ENCODE measurements at regions not wholly inside any gene's neighbourhood (a gene's known extent, or its start where the extent isn't known, plus 50 kb on each side); places are given as distances from the start of the nearest gene placed in this dataset.

DNA sequence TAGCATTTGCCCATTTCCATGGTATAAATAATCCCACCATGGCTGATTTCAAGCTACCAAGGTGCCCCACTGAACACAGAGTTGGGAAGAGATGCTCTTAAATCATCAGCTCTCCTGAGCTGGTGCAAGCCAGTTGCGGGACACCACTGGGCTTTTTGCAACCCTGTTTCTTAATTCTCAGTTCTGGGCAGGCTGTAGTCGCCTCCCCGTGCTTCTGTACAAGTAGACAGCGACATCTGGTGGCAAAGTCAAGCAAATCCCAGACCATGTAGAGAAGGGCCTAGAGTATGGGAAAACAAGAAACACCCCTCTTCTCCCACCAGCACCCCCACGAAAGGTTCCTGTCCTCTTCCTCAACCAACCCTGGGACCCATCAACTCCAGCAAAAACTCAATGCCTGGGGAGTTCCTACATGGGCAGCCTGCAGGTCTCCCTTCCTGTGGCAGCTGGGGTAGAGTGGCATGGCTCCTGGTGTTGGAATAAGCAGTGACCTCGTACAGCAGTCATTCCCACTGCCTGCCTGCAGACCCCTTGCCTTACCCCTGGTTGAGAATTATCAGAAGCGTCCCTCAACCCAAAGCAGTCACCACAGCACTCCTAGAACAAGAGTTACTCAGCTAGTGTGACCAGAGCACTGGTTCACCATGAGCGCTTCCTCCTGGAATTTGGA is 68.4 kb downstream of the IGLL5 start:
- Histone ChIP-seq H3K9ac (ENCODE audit: low read depth, low read length, poor library complexity) (no peak overlapping the region), H3K9me3 (replicated peaks in 1 of 2; ENCODE audit: control insufficient read depth in 2 of 2, insufficient read depth in 1 of 2, low read depth in 1 of 2, low read length in 2 of 2) (peaks cover 0 to 5% of the 10 kb centered on the region in 2 donors), H4K8ac (ENCODE audit: low read depth, low read length) (no peak overlapping the region), H3K4ac (ENCODE audit: low read length) (no peak overlapping the region), H3K4me2 (ENCODE audit: insufficient read depth, low read length, poor library complexity, severe bottlenecking) (no peak overlapping the region), H2AK5ac (ENCODE audit: low read depth, low read length) (peak overlapping the region; percentile 88), H3K18ac (ENCODE audit: low read length) (peak overlapping the region; percentile 63), H3K27ac (replicated peaks; ENCODE audit: low read length) (no peak overlapping the region), H4K91ac (ENCODE audit: low read depth, low read length, poor library complexity) (no peak overlapping the region), H2AFZ (ENCODE audit: low read length) (no peak overlapping the region), H2BK15ac (ENCODE audit: low read length) (no peak overlapping the region), H3K14ac (ENCODE audit: low read length) (no peak overlapping the region), H2BK120ac (ENCODE audit: low read depth, low read length) (no peak overlapping the region), H3K4me1 (ENCODE audit: control insufficient read depth in 2 of 2, insufficient read depth in 1 of 2, low read depth in 1 of 2, low read length in 2 of 2) (peaks cover 0 to 2% of the 10 kb centered on the region in 2 donors), H3K4me3 (ENCODE audit: low read length in 2 of 2) (no peak overlapping the region), H3K79me1 (ENCODE audit: low read depth, low read length) (no peaks in the 10 kb centered on the region), H3K23ac (ENCODE audit: low read depth, low read length, poor library complexity) (peak overlapping the region; percentile 62), H2BK12ac (ENCODE audit: low read length) (no peak overlapping the region), H3K36me3 (replicated peaks in 1 of 2; ENCODE audit: control insufficient read depth in 2 of 2, insufficient read depth in 2 of 2, low read length in 2 of 2) (no peaks in the 10 kb centered on the region), H2BK5ac (ENCODE audit: low read length) (no peak overlapping the region), H3K27me3 (ENCODE audit: control insufficient read depth in 3 of 3, insufficient read depth in 3 of 3, low read depth in 1 of 3, low read length in 3 of 3) (peaks cover 0 to 9% (median 3%) of the 10 kb centered on the region in 3 experiments)
- peak; percentile 79 for DNase-seq (ENCODE audit: low spot score)
- WGBS, 2 donors (ENCODE audit: extremely low coverage in 2 of 2, insufficient read length in 2 of 2, insufficient replicate concordance in 1 of 2), result no CpG with 5 or more reads among the region's 8 CpGs

DNA sequence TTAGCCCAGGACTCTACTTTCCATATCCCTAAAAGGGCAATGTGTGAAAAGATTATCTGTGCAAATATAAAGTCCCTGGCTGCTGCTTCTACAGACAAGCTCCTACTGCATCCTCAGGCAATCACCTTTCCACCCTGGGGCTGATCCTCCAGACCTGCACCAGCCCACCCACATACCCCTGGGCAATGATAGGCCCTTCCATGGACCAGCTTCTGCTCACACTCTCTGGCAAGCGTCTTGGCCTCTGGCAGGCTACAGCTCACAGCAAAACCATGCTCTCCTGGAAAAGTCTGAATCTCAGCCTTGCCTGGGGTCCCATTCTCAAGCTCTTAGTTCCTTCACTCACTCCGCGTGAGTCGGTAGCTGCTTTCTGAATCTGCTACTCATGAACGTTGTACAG is 69.5 kb downstream of the IGLL5 start:
- Histone ChIP-seq H3K4me1 (ENCODE audit: control insufficient read depth in 2 of 2, insufficient read depth in 1 of 2, low read depth in 1 of 2, low read length in 2 of 2) (peaks cover 0 to 2% of the 10 kb centered on the region in 2 donors), H3K79me1 (ENCODE audit: low read depth, low read length) (no peaks in the 10 kb centered on the region), H3K27ac (replicated peaks; ENCODE audit: low read length) (no peak overlapping the region), H3K4ac (ENCODE audit: low read length) (no peak overlapping the region), H2AK5ac (ENCODE audit: low read depth, low read length) (no peak overlapping the region), H3K9ac (ENCODE audit: low read depth, low read length, poor library complexity) (no peak overlapping the region), H2BK120ac (ENCODE audit: low read depth, low read length) (no peak overlapping the region), H3K4me3 (ENCODE audit: low read length in 2 of 2) (no peak overlapping the region), H3K14ac (ENCODE audit: low read length) (no peak overlapping the region), H3K23ac (ENCODE audit: low read depth, low read length, poor library complexity) (no peak overlapping the region), H3K36me3 (replicated peaks in 1 of 2; ENCODE audit: control insufficient read depth in 2 of 2, insufficient read depth in 2 of 2, low read length in 2 of 2) (no peaks in the 10 kb centered on the region), H3K4me2 (ENCODE audit: insufficient read depth, low read length, poor library complexity, severe bottlenecking) (no peak overlapping the region), H2AFZ (ENCODE audit: low read length) (no peak overlapping the region), H2BK15ac (ENCODE audit: low read length) (no peak overlapping the region), H3K27me3 (ENCODE audit: control insufficient read depth in 3 of 3, insufficient read depth in 3 of 3, low read depth in 1 of 3, low read length in 3 of 3) (peaks cover 0 to 9% (median 3%) of the 10 kb centered on the region in 3 experiments), H3K18ac (ENCODE audit: low read length) (no peak overlapping the region), H2BK12ac (ENCODE audit: low read length) (no peak overlapping the region), H2BK5ac (ENCODE audit: low read length) (no peak overlapping the region), H3K9me3 (replicated peaks in 1 of 2; ENCODE audit: control insufficient read depth in 2 of 2, insufficient read depth in 1 of 2, low read depth in 1 of 2, low read length in 2 of 2) (no peaks in the 10 kb centered on the region), H4K8ac (ENCODE audit: low read depth, low read length) (no peak overlapping the region), H4K91ac (ENCODE audit: low read depth, low read length, poor library complexity) (no peak overlapping the region)
- no CpG with 5 or more reads among the region's 5 CpGs for WGBS, 2 donors (ENCODE audit: extremely low coverage in 2 of 2, insufficient read length in 2 of 2, insufficient replicate concordance in 1 of 2)
- DNase-seq (ENCODE audit: low spot score), result no peak

DNA sequence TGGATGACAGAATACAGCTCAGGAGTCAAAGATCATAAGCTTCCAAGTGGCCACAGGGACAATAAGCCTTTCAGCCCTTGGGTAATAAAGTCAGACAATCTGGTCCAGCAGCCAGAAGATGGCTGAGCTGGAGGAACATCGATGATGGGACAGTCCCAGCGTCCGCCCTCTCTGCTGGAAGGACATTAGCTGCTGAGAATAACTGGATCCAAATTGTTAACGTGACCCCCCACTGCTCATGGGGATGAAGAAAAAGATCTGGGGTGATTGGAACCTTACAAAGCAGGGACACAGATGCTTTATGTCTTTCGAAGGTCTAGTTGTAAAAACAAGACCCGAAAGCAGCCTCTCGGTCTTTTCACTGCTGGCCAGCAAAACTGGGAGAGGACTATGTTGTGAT is 71.0 kb downstream of the IGLL5 start:
- H3K4me1 ChIP-seq (ENCODE audit: control insufficient read depth in 2 of 2, insufficient read depth in 1 of 2, low read depth in 1 of 2, low read length in 2 of 2), result peaks cover 0 to 1% of the 10 kb centered on the region in 2 donors
- H2BK12ac ChIP-seq (ENCODE audit: low read length), result no peak overlapping the region
- H3K27me3 ChIP-seq (ENCODE audit: control insufficient read depth in 3 of 3, insufficient read depth in 3 of 3, low read depth in 1 of 3, low read length in 3 of 3), result peaks cover 0 to 9% (median 3%) of the 10 kb centered on the region in 3 experiments
- H3K36me3 ChIP-seq (replicated peaks in 1 of 2; ENCODE audit: control insufficient read depth in 2 of 2, insufficient read depth in 2 of 2, low read length in 2 of 2), result no peaks in the 10 kb centered on the region
- no peak overlapping the region for H3K27ac ChIP-seq (replicated peaks; ENCODE audit: low read length)
- H3K18ac ChIP-seq (ENCODE audit: low read length), result peak overlapping the region; percentile 9
- no peak overlapping the region for H3K14ac ChIP-seq (ENCODE audit: low read length)
- no peak overlapping the region for H2BK120ac ChIP-seq (ENCODE audit: low read depth, low read length)
- H2BK5ac ChIP-seq (ENCODE audit: low read length), result no peak overlapping the region
- H4K91ac ChIP-seq (ENCODE audit: low read depth, low read length, poor library complexity), result no peak overlapping the region
- no peak overlapping the region for H2BK15ac ChIP-seq (ENCODE audit: low read length)
- no peak overlapping the region for H3K9ac ChIP-seq (ENCODE audit: low read depth, low read length, poor library complexity)
- H2AFZ ChIP-seq (ENCODE audit: low read length), result no peak overlapping the region
- H3K23ac ChIP-seq (ENCODE audit: low read depth, low read length, poor library complexity), result no peak overlapping the region
- H4K8ac ChIP-seq (ENCODE audit: low read depth, low read length), result no peak overlapping the region
- H3K4ac ChIP-seq (ENCODE audit: low read length), result no peak overlapping the region
- H3K4me3 ChIP-seq (ENCODE audit: low read length in 2 of 2), result no peak overlapping the region
- H3K79me1 ChIP-seq (ENCODE audit: low read depth, low read length), result no peaks in the 10 kb centered on the region
- no CpG with 5 or more reads among the region's 7 CpGs for WGBS, 2 donors (ENCODE audit: extremely low coverage in 2 of 2, insufficient read length in 2 of 2, insufficient replicate concordance in 1 of 2)
- DNase-seq (ENCODE audit: low spot score), result no peak
- no peak overlapping the region for H3K4me2 ChIP-seq (ENCODE audit: insufficient read depth, low read length, poor library complexity, severe bottlenecking)
- H2AK5ac ChIP-seq (ENCODE audit: low read depth, low read length), result no peak overlapping the region
- H3K9me3 ChIP-seq (replicated peaks in 1 of 2; ENCODE audit: control insufficient read depth in 2 of 2, insufficient read depth in 1 of 2, low read depth in 1 of 2, low read length in 2 of 2), result no peaks in the 10 kb centered on the region

DNA sequence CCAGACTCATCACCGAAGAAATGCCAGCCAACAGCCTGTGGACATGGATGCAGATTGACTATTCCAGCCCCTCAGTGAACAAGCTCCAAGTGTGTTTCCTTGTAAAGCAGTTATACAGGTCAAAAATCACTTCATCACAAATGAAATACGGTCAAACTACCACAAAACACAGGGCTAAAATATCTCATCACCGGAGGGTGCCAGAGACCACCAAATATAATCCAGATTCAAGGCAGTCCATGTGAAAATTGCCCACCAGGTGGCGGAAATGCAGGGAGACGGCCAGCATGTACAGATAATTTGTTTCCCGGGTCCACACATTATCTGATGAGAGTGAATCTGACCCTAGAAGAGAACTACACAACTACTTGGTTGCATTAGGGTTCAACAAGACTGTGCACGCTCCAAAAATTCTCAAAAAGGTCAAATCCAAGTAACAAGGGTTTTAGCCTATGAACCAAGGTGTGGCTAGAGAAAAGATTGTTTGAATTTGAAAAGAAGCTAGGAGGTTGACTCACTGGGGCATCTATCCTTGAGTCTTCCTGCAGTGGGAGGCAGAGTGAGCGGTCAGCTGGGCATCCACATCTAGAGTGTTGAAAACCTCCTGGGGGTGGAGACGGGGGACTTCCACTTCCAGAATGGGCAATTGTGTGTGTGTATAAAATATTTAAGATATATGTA is 71.7 kb downstream of the IGLL5 start:
- H3K14ac ChIP-seq (ENCODE audit: low read length), result no peak overlapping the region
- no peak overlapping the region for H3K4me2 ChIP-seq (ENCODE audit: insufficient read depth, low read length, poor library complexity, severe bottlenecking)
- peak; percentile 76 for DNase-seq (ENCODE audit: low spot score)
- H2AFZ ChIP-seq (ENCODE audit: low read length), result no peak overlapping the region
- H4K91ac ChIP-seq (ENCODE audit: low read depth, low read length, poor library complexity), result no peak overlapping the region
- no peaks in the 10 kb centered on the region for H3K36me3 ChIP-seq (replicated peaks in 1 of 2; ENCODE audit: control insufficient read depth in 2 of 2, insufficient read depth in 2 of 2, low read length in 2 of 2)
- H2BK5ac ChIP-seq (ENCODE audit: low read length), result no peak overlapping the region
- no peak overlapping the region for H3K4me3 ChIP-seq (ENCODE audit: low read length in 2 of 2)
- no peak overlapping the region for H3K9ac ChIP-seq (ENCODE audit: low read depth, low read length, poor library complexity)
- no peak overlapping the region for H4K8ac ChIP-seq (ENCODE audit: low read depth, low read length)
- peak overlapping the region; percentile 9 for H3K18ac ChIP-seq (ENCODE audit: low read length)
- H3K27me3 ChIP-seq (ENCODE audit: control insufficient read depth in 3 of 3, insufficient read depth in 3 of 3, low read depth in 1 of 3, low read length in 3 of 3), result peaks cover 0 to 5% (median 3%) of the 10 kb centered on the region in 3 experiments
- no CpG with 5 or more reads among the region's 9 CpGs for WGBS, 2 donors (ENCODE audit: extremely low coverage in 2 of 2, insufficient read length in 2 of 2, insufficient replicate concordance in 1 of 2)
- no peak overlapping the region for H2AK5ac ChIP-seq (ENCODE audit: low read depth, low read length)
- no peaks in the 10 kb centered on the region for H3K79me1 ChIP-seq (ENCODE audit: low read depth, low read length)
- no peak overlapping the region for H3K23ac ChIP-seq (ENCODE audit: low read depth, low read length, poor library complexity)
- no peak overlapping the region for H2BK15ac ChIP-seq (ENCODE audit: low read length)
- H2BK12ac ChIP-seq (ENCODE audit: low read length), result no peak overlapping the region
- no peaks in the 10 kb centered on the region for H3K9me3 ChIP-seq (replicated peaks in 1 of 2; ENCODE audit: control insufficient read depth in 2 of 2, insufficient read depth in 1 of 2, low read depth in 1 of 2, low read length in 2 of 2)
- H3K4me1 ChIP-seq (ENCODE audit: control insufficient read depth in 2 of 2, insufficient read depth in 1 of 2, low read depth in 1 of 2, low read length in 2 of 2), result no peaks in the 10 kb centered on the region
- no peak overlapping the region for H2BK120ac ChIP-seq (ENCODE audit: low read depth, low read length)
- no peak overlapping the region for H3K4ac ChIP-seq (ENCODE audit: low read length)
- no peak overlapping the region for H3K27ac ChIP-seq (replicated peaks; ENCODE audit: low read length)
